VCaP (cell line): ENCODE measurements at regions not wholly inside any gene's neighbourhood (a gene's known extent, or its start where the extent isn't known, plus 50 kb on each side); places are given as distances from the start of the nearest gene placed in this dataset.

Experiments used
- H3K27ac ChIP-seq: fragments of 450-650 bp; 2 replicates; pipeline ENCODE4 v1.5.1; 2017
- TF ChIP-seq, protein P1 (sequence below): fragments of 450-650 bp; conservative IDR thresholded peaks from 2 replicates; pipeline ENCODE4 v1.5.1; 2017; ENCODE audit warnings: mild to moderate bottlenecking, moderate library complexity

DNA sequence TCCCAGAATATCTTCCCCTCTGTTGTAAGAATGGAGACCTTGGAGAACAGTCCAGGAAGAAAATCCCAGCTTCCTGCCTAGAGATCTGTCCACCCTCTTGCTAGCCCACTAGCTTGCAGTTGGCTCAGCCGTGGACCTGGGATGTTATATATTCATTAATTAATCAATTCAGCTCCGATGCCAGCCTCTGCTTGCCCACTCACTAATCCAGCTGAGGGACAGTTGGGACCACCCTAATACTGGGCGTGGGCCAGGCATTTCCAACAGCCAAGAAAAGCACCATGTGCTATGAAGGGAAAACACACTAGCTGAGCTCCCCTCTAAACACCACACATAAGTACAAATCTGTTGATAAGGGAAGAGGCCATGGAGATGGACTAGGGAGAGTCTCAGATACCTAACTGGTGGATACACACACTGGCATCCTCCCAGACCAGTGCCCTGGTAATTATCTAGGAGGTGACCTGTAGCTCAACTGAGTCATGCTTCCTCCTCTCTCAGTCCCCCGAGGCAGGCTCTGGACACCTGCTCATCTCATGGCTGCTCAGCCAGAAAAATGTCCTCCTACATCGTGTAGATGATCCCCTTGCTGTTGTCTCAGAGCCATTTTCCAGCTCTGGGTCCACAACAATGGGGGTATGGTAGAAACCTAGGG is 78.9 kb downstream of the ANKRD60 start:
- no peak overlapping the region for H3K27ac ChIP-seq
- TF ChIP-seq, protein P1, sequence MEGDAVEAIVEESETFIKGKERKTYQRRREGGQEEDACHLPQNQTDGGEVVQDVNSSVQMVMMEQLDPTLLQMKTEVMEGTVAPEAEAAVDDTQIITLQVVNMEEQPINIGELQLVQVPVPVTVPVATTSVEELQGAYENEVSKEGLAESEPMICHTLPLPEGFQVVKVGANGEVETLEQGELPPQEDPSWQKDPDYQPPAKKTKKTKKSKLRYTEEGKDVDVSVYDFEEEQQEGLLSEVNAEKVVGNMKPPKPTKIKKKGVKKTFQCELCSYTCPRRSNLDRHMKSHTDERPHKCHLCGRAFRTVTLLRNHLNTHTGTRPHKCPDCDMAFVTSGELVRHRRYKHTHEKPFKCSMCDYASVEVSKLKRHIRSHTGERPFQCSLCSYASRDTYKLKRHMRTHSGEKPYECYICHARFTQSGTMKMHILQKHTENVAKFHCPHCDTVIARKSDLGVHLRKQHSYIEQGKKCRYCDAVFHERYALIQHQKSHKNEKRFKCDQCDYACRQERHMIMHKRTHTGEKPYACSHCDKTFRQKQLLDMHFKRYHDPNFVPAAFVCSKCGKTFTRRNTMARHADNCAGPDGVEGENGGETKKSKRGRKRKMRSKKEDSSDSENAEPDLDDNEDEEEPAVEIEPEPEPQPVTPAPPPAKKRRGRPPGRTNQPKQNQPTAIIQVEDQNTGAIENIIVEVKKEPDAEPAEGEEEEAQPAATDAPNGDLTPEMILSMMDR = no peak

DNA sequence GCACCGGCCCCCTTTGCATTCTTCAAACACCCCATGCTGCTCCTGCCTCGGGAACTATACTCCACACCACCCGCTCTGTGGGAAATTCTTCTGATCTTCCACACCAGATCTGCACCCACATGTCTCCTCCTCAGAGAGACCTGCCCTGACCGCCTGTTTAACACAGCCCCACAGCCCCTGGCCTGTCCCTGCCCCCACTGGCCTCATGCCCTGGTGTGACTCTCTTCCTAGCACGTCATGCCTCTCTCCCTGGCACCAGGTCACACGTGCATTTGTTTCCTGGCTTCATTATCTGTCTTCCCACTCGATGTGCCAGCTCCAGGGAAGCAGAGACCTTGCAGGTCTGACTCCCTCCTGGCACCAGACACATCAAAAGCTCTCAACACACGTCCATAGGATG is 79.6 kb downstream of the ANKRD60 start:
- TF ChIP-seq, protein P1 = no peak
- H3K27ac ChIP-seq = no peak overlapping the region

DNA sequence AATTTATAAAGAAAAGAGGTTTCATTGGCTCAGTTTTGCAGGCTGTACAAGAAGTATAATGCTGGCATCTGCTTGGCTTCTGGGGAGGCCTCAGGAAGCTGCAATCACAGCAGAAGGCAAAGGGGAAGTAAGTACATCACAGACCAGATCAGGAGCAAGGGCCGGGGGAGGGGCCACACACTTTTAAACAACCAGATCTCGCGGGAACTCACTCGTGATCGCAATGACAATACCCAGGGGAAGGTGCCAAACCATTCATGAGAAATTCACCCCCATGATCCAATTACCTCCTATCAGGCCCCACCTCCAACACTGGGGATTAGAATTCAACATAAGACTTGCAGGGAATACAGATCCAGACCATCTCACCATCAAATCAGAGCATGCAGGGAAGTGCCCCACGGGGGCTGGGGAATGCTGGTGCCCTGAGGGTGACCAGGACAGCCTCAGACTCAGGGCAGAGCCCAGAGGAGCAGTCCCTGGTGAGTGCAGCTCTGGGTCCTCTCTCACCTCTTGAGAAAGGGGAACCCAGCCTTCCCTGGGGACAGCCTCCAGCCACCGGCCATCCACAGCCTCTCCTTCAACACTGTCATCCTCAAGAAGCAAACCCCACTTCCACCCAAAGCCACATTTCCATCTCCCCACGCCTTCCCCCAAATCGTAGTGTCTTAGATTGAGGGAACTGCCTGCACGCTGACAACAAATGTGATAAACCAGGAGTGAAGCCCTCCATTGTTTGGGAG is 80.7 kb downstream of the ANKRD60 start:
- TF ChIP-seq, protein P1 = no peak
- H3K27ac ChIP-seq = no peak overlapping the region

DNA sequence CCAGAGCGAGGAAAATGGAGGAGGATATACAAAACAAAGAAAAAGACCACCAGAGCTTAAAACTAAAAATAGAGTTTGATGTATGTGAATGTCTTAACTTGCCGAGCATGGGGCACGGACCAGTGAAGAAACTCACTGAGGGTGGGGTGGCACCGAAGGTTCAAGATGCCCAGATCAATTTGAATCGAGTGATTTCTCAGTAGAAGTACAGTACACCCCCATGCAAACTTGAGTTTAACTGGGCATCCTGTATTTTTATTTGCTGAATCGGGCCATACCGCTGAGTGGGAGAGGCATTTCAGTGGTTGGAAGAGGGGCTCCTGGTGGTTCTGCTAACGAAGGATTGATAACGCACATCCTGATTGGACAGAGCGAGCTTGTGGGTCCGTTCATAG is 81.7 kb downstream of the ANKRD60 start:
- no peak overlapping the region for H3K27ac ChIP-seq
- TF ChIP-seq, protein P1 = no peak

DNA sequence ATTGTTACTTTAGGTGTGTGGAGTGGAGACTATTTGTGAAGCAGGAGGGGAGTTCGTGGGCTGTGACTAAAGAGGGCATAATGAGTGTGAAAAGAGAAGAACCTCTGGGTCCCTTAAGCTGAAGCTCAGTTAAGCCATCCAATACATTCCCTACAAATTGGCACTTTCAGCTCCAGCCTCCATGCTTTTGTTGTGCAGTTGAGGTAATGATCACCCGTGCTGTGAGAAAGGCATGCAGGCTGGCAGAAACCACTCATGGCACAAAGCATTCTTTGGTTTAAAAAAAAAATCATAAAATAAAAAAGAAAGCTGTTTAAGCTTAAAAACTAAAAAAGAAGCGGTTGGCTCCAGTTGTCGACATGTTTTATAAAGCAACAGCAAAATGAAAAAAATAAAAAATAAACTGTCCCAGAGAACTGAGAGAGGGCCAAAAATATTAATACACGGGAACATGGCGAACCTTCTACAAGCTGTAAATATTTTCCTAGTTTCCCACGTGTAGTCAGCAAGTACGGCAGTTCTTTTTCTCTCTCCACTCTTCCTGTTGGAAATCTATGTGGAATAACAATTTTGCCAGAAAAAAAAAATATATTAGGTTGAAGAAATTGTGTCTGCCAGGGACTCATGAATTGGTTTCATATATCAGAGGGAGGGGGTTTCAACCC is 82.2 kb downstream of the ANKRD60 start:
- no peak overlapping the region for H3K27ac ChIP-seq
- TF ChIP-seq, protein P1 = no peak

DNA sequence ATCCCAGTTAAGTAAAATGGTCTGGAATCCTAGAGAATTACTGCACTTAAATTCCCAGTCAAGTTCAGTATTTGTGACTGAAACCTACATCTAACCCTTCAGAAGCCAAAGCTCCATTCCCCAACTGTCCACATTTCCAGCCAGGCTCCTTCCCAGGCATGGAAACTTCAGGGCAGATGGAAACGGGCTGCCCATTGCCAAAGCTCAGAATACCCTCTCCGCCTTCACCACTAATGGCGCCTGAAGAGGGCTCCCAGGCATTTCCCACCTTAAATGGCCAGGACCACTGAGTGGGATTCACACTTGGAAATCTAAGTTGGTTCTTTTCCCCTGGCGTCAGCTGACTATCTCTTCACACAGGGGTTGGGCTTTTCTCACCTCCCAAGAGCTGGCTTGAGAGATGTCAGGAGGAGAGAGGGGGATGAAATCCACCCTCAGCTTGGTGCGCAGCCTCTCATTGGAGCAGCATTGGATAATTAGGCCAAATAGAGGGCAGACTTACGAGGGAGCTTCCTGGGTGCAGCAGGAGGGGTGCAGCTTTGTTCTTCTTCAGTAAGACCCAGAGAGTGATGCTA is 82.9 kb downstream of the ANKRD60 start:
- no peak overlapping the region for H3K27ac ChIP-seq
- TF ChIP-seq, protein P1 = no peak

DNA sequence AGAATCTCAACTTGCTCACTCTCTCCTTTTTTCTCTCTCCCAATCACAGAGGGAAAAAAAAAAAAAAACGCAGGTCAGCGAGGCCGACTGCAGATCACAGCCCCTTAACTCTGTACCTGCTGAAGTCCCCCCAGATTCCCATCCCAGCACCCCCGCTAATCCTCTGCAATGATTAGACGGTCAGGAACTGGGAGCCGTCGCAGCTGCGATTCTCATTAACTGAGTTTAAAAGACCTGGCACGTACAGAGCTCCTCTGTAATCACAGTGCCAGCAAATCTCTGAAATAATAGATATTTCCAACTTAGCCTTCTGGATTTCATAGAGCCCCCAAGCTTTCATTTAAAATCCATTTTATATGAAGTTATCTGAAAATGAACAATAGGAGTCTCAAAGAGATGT is 84.4 kb downstream of the ANKRD60 start:
- H3K27ac ChIP-seq = no peak overlapping the region
- TF ChIP-seq, protein P1 = no peak
